ENCODE measurements at regions not wholly inside any gene's neighbourhood (a gene's known extent, or its start where the extent isn't known, plus 50 kb on each side); places are given as distances from the start of the nearest gene placed in this dataset.
"Not testable (repeated sequence)": the region's sequence is repeated elsewhere in the genome, so short reads cannot be mapped to it uniquely, and the experiment has no call there.

DNA sequence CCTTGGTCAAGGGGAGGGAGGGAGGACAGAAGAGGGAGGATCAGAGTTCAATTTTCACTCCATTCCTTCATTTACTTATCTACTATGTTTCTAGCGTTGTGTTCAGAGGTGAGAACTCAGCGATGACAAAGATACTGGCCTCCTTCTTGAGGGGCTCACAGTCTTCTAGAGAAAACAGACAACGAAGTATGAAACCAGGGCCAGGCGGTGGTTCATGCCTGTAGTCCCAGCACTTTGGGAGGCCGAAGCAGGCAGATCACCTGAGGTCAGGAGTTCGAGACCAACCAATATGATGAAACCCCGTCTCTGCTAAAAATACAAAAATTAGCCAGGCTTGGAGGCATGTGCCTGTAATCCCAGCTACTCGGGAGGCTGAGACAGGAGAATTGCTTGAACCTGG lies 277.4 kb downstream of the MYCN start:
- TF ChIP-seq CTCF (IDR thresholded peaks at IDR 0.05); EZH2 (IDR thresholded peaks at IDR 0.05; ENCODE audit: borderline replicate concordance, insufficient read depth, low read depth, low read length, poor library complexity, severe bottlenecking): not testable (repeated sequence)

Measured in B cell (primary cell).